MV-4-11 (cell line): ENCODE measurements at regions not wholly inside any gene's neighbourhood (a gene's known extent, or its start where the extent isn't known, plus 50 kb on each side); places are given as distances from the start of the nearest gene placed in this dataset.
"Not testable (repeated sequence)": the region's sequence is repeated elsewhere in the genome, so short reads cannot be mapped to it uniquely, and the experiment has no call there.

Experiments used
- DNase-seq: peaks from one replicate; lab custom pipeline; 2025; lab: John Stamatoyannopoulos, UW

GRCh38 chr4:167939863-167940616 lies 152.3 kb upstream of the ANXA10 start:
- no peak for DNase-seq

- no peak for DNase-seq
These were observed 148.3 kb upstream of the ANXA10 start for GRCh38 chr4:167943872-167944505.

- DNase-seq = no peak
These were observed 147.6 kb upstream of the ANXA10 start for GRCh38 chr4:167944721-167945120.

- no peak for DNase-seq
These were observed 137.3 kb upstream of the ANXA10 start for GRCh38 chr4:167955006-167955405.

GRCh38 chr4:167956676-167957075 lies 135.7 kb upstream of the ANXA10 start:
- no peak for DNase-seq

- DNase-seq = no peak
These were observed 127.5 kb upstream of the ANXA10 start for GRCh38 chr4:167964766-167965373.

- no peak for DNase-seq
These were observed 126.2 kb upstream of the ANXA10 start for GRCh38 chr4:167966143-167966542.

- no peak for DNase-seq
These were observed 118.8 kb upstream of the ANXA10 start for GRCh38 chr4:167973513-167973912.

GRCh38 chr4:167985565-167985964 lies 106.8 kb upstream of the ANXA10 start:
- no peak for DNase-seq

- DNase-seq = no peak
These were observed 106.3 kb upstream of the ANXA10 start for GRCh38 chr4:167986044-167986443.

- no peak for DNase-seq
These were observed 105.1 kb upstream of the ANXA10 start for GRCh38 chr4:167987285-167987684.

- DNase-seq = no peak
These were observed 102.5 kb upstream of the ANXA10 start for GRCh38 chr4:167989815-167990214.

GRCh38 chr4:168008112-168008511 lies 84.2 kb upstream of the ANXA10 start:
- DNase-seq = not testable (repeated sequence)

- DNase-seq = no peak
These were observed 73.2 kb upstream of the ANXA10 start for GRCh38 chr4:168019019-168019651.

GRCh38 chr4:168019921-168020320 lies 72.4 kb upstream of the ANXA10 start:
- DNase-seq = no peak

- DNase-seq = no peak
These were observed 70.7 kb upstream of the ANXA10 start for GRCh38 chr4:168021666-168022065.

- no peak for DNase-seq
These were observed 63.8 kb upstream of the ANXA10 start for GRCh38 chr4:168028568-168028967.

- no peak for DNase-seq
These were observed 63.3 kb upstream of the ANXA10 start for GRCh38 chr4:168028970-168029597.

GRCh38 chr4:168037676-168038075 lies 54.7 kb upstream of the ANXA10 start:
- DNase-seq = no peak

GRCh38 chr4:168039593-168039992 lies 52.7 kb upstream of the ANXA10 start:
- no peak for DNase-seq
